CD4-positive, alpha-beta memory T cell (primary cell): ENCODE measurements at regions not wholly inside any gene's neighbourhood (a gene's known extent, or its start where the extent isn't known, plus 50 kb on each side); places are given as distances from the start of the nearest gene placed in this dataset.
A peak's percentile ranks its signal among the peaks of the same experiment; 100 is the strongest.

Source experiments
- CTCF ChIA-PET: fragments of 350-600 bp; sonication (Branson Sonifier 250); formaldehyde crosslinking; loops from one replicate; lab custom pipeline; 2021; ENCODE audit warnings: inconsistent platforms; ENCODE audit not compliant: partially characterized antibody; lab: Charles Lee
- POLR2A ChIA-PET: fragments of 350-600 bp; sonication (Branson Sonifier 250); formaldehyde crosslinking; loops from one replicate; lab custom pipeline; 2021; ENCODE audit not compliant: partially characterized antibody; lab: Charles Lee
- DNase-seq, 5 donors: peaks; one replicate each; pipeline versions ENCODE4 v3.0.0 to v3.0.0-alpha.2; 2020 to 2022; ENCODE audit warnings: mixed read lengths in 1 of 5
- H3K27ac ChIP-seq: one replicate; pipeline ENCODE4 v1.7.0; 2013; ENCODE audit warnings: low read depth, low read length
- H3K27me3 ChIP-seq: 2 replicates; pipeline ENCODE4 v1.7.0; 2013; ENCODE audit warnings: mild to moderate bottlenecking, low read length, moderate library complexity; ENCODE audit not compliant: insufficient read depth
- H3K36me3 ChIP-seq: 2 replicates; pipeline ENCODE4 v1.7.0; 2013; ENCODE audit warnings: mild to moderate bottlenecking, low read length, moderate library complexity; ENCODE audit not compliant: insufficient read depth
- H3K4me1 ChIP-seq: 2 replicates; pipeline ENCODE4 v1.7.0; 2013; ENCODE audit warnings: mild to moderate bottlenecking, low read length, moderate library complexity; ENCODE audit not compliant: insufficient read depth
- H3K4me3 ChIP-seq, 2 donors: one replicate each; pipeline ENCODE4 v1.7.0; 2013; ENCODE audit warnings: low read length in 2 of 2, mild to moderate bottlenecking in 1 of 2
- H3K9me3 ChIP-seq, 2 donors: one replicate each; pipeline ENCODE4 v1.7.0; 2013; ENCODE audit warnings: low read length in 2 of 2, control low read depth in 1 of 2; ENCODE audit not compliant: control insufficient read depth in 1 of 2
- H3K27ac Mint-ChIP-seq, 7 donors: one replicate each; pipeline ENCODE4 v1.8.0; 2020 to 2021; ENCODE audit warnings: mixed read lengths in 7 of 7, mild to moderate bottlenecking in 6 of 7, inconsistent platforms in 3 of 7, moderate library complexity in 3 of 7
- H3K27me3 Mint-ChIP-seq, 2 donors: one replicate each; pipeline ENCODE4 v1.8.0; 2020 to 2021; ENCODE audit warnings: mixed read lengths in 2 of 2
- H3K36me3 Mint-ChIP-seq, 2 donors: one replicate each; pipeline ENCODE4 v1.8.0; 2020 to 2021; ENCODE audit warnings: mixed read lengths in 2 of 2, inconsistent platforms in 1 of 2, mild to moderate bottlenecking in 1 of 2
- H3K4me1 Mint-ChIP-seq, 4 donors: one replicate each; pipeline ENCODE4 v1.8.0; 2020 to 2021; ENCODE audit warnings: mixed read lengths in 4 of 4, mild to moderate bottlenecking in 1 of 4
- H3K4me3 Mint-ChIP-seq, 8 donors: one replicate each; pipeline ENCODE4 v1.8.0; 2020 to 2021; ENCODE audit warnings: mixed read lengths in 8 of 8, mild to moderate bottlenecking in 7 of 8, moderate library complexity in 6 of 8, inconsistent platforms in 3 of 8
- H3K9me3 Mint-ChIP-seq, 8 donors: one replicate each; pipeline ENCODE4 v1.8.0; 2020 to 2021; ENCODE audit warnings: mixed read lengths in 8 of 8, mild to moderate bottlenecking in 5 of 8, inconsistent platforms in 3 of 8, moderate library complexity in 1 of 8
- intact Hi-C: fragments of 100-400 bp; cut with micrococcal nuclease; formaldehyde crosslinking; loops from one replicate; pipeline ENCODE4 v1.15.1; 2023

- CTCF ChIA-PET = no interaction called here
- Mint-ChIP-seq H3K4me3 (no peak overlapping the region), H3K4me1 (no peaks in the 10 kb centered on the region), H3K9me3 (peaks cover 3 to 33% (median 13%) of the 10 kb centered on the region in 8 donors), H3K27me3 (no peaks in the 10 kb centered on the region), H3K27ac (no peak overlapping the region), H3K36me3 (no peaks in the 10 kb centered on the region)
- H3K27me3 ChIP-seq = no peaks in the 10 kb centered on the region
- no peaks in the 10 kb centered on the region for H3K4me1 ChIP-seq
- POLR2A ChIA-PET = no interaction called here
- DNase-seq = no peak
- no peaks in the 10 kb centered on the region for H3K36me3 ChIP-seq
- no peak overlapping the region for H3K27ac ChIP-seq
- H3K4me3 ChIP-seq = no peak overlapping the region
- peaks cover 0 to 10% of the 10 kb centered on the region in 2 donors for H3K9me3 ChIP-seq
- intact Hi-C loops = no loop called here
Observed at GRCh38 chr4:60443796-60444195, 756.3 kb upstream of the ADGRL3 start.

DNA sequence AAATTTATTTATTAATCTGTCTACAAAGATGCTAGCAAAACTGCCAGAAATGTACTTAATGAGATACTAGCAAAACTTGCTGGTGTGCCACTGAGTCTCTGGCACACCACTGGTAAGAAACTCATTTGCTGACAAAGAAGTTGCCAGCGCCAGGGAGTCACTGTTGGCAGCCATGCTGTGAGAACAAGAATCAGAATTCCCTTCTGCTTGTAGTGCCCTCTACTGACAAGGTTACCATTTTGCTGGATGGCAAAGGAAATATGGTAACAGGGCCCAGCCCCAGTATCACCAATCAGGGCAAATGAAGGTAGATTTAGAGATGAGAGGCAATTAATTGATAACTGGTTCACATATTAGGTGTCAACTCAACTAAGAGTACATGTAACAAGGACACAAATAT, 750.1 kb upstream of the ADGRL3 start:
- no peaks in the 10 kb centered on the region for H3K4me1 Mint-ChIP-seq

GRCh38 chr4:60452266-60452665, 747.9 kb upstream of the ADGRL3 start:
- Histone ChIP-seq H3K9me3 (no peaks in the 10 kb centered on the region), H3K4me3 (no peak overlapping the region), H3K27ac (no peak overlapping the region), H3K36me3 (no peaks in the 10 kb centered on the region), H3K4me1 (no peaks in the 10 kb centered on the region), H3K27me3 (no peaks in the 10 kb centered on the region)
- POLR2A ChIA-PET = no interaction called here
- H3K27me3 Mint-ChIP-seq = no peaks in the 10 kb centered on the region
- intact Hi-C loops = no loop called here
- no peak for DNase-seq
- CTCF ChIA-PET = no interaction called here
- H3K36me3 Mint-ChIP-seq = no peaks in the 10 kb centered on the region
- H3K4me3 Mint-ChIP-seq = no peak overlapping the region
- peaks cover 3 to 16% (median 9%) of the 10 kb centered on the region in 8 donors for H3K9me3 Mint-ChIP-seq
- H3K27ac Mint-ChIP-seq = no peak overlapping the region
- H3K4me1 Mint-ChIP-seq = no peaks in the 10 kb centered on the region

More for the DNA sequence above, 750.1 kb upstream of the ADGRL3 start:
- Histone ChIP-seq H3K4me1 (no peaks in the 10 kb centered on the region), H3K4me3 (no peak overlapping the region), H3K9me3 (no peaks in the 10 kb centered on the region), H3K27me3 (no peaks in the 10 kb centered on the region), H3K27ac (no peak overlapping the region), H3K36me3 (no peaks in the 10 kb centered on the region)
- peak overlapping the region in 1 of 7 donors; percentile 41 for H3K27ac Mint-ChIP-seq
- no peak overlapping the region for H3K4me3 Mint-ChIP-seq
- intact Hi-C loops = no loop called here
- CTCF ChIA-PET = no interaction called here
- no peak for DNase-seq
- H3K36me3 Mint-ChIP-seq = no peaks in the 10 kb centered on the region
- no peaks in the 10 kb centered on the region for H3K27me3 Mint-ChIP-seq
- POLR2A ChIA-PET = no interaction called here
- peaks cover 0 to 26% (median 9%) of the 10 kb centered on the region in 8 donors for H3K9me3 Mint-ChIP-seq

- POLR2A ChIA-PET = no interaction called here
- CTCF ChIA-PET = no interaction called here
Observed at GRCh38 chr4:60455380-60455779, 744.7 kb upstream of the ADGRL3 start.

GRCh38 chr4:60461551-60461950, 738.6 kb upstream of the ADGRL3 start:
- no peak overlapping the region for H3K27ac ChIP-seq
- H3K36me3 ChIP-seq = no peaks in the 10 kb centered on the region
- Mint-ChIP-seq H3K36me3 (no peaks in the 10 kb centered on the region), H3K4me3 (no peak overlapping the region), H3K27ac (no peak overlapping the region), H3K27me3 (no peaks in the 10 kb centered on the region), H3K4me1 (no peaks in the 10 kb centered on the region), H3K9me3 (peaks cover 7 to 33% (median 20%) of the 10 kb centered on the region in 8 donors)
- ChIA-PET CTCF (no interaction called here), POLR2A (no interaction called here)
- no peak overlapping the region for H3K4me3 ChIP-seq
- no peaks in the 10 kb centered on the region for H3K9me3 ChIP-seq
- intact Hi-C loops = no loop called here
- H3K4me1 ChIP-seq = no peaks in the 10 kb centered on the region
- no peak for DNase-seq
- no peaks in the 10 kb centered on the region for H3K27me3 ChIP-seq

More at GRCh38 chr4:60455380-60455779, 744.7 kb upstream of the ADGRL3 start:
- H3K27me3 Mint-ChIP-seq = no peaks in the 10 kb centered on the region
- H3K36me3 Mint-ChIP-seq = no peaks in the 10 kb centered on the region
- H3K27me3 ChIP-seq = no peaks in the 10 kb centered on the region
- H3K27ac Mint-ChIP-seq = no peak overlapping the region
- H3K4me3 Mint-ChIP-seq = no peak overlapping the region
- H3K27ac ChIP-seq = no peak overlapping the region
- intact Hi-C loops = no loop called here
- peaks cover 5 to 18% (median 9%) of the 10 kb centered on the region in 8 donors for H3K9me3 Mint-ChIP-seq
- H3K4me1 Mint-ChIP-seq = no peaks in the 10 kb centered on the region
- H3K4me1 ChIP-seq = no peaks in the 10 kb centered on the region
- no peak for DNase-seq
- H3K9me3 ChIP-seq = no peaks in the 10 kb centered on the region
- no peaks in the 10 kb centered on the region for H3K36me3 ChIP-seq
- no peak overlapping the region for H3K4me3 ChIP-seq

DNA sequence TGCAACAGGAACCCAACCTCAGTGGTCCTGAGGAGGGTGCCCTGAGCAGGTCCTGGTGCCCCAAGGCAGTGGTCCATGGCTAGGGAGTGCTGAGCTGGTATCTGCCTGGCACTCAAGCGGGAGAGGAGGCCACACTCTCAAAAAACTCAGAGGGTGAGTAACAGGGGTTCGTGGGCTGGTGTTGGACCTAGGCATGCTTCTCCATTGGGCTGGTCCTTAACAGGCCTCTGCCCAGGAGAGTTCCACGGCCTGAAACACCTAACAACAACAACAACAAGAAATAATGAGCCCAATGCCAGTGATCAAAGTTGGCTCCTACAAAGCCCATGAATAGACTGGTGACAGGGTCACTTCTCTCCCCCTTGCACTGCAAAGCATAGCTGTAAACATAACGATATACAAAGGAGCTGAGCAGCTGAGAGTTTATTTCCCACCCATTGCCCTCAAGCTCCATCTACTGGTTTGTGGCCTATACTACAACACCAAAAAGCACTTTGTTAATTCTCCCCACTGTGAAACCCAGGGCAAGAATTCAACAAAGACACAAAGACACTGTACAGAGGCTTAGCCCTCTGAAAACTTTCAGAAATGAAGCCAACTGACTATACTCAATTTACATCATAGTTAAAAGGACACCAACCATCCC, 736.1 kb upstream of the ADGRL3 start:
- ChIA-PET CTCF (no interaction called here), POLR2A (no interaction called here)
- no peak for DNase-seq
- H3K9me3 Mint-ChIP-seq = peaks cover 3 to 33% (median 20%) of the 10 kb centered on the region in 8 donors
- no peaks in the 10 kb centered on the region for H3K36me3 Mint-ChIP-seq
- no peaks in the 10 kb centered on the region for H3K27me3 Mint-ChIP-seq
- Histone ChIP-seq H3K4me1 (no peaks in the 10 kb centered on the region), H3K27ac (no peak overlapping the region), H3K9me3 (no peaks in the 10 kb centered on the region), H3K4me3 (no peak overlapping the region), H3K27me3 (no peaks in the 10 kb centered on the region), H3K36me3 (no peaks in the 10 kb centered on the region)
- intact Hi-C loops = no loop called here
- H3K4me1 Mint-ChIP-seq = no peaks in the 10 kb centered on the region
- no peak overlapping the region for H3K27ac Mint-ChIP-seq
- no peak overlapping the region for H3K4me3 Mint-ChIP-seq

DNA sequence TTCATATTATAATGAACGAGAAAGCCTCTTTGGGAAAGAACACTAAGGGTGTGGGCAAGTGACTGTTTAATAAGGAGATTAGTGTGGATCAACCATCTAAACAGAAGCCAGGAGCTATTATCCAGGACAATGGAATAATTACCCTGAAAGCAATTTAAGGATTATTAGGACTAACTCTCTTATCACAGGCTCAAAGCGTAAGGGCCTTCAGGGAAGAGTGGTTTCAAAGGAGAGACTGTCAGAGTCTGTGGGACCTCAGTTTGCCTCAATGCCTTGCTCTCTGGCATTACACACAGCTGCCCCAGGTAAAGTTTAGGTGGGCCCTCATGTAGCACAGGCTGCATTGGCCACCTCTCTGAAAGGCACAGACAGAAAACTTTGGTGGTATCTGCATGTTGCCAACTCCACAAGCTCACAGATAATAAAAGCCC, 717.2 kb upstream of the ADGRL3 start:
- H3K4me1 Mint-ChIP-seq = no peaks in the 10 kb centered on the region
- Histone ChIP-seq H3K27me3 (no peaks in the 10 kb centered on the region), H3K27ac (no peak overlapping the region), H3K36me3 (no peaks in the 10 kb centered on the region), H3K4me1 (no peaks in the 10 kb centered on the region), H3K4me3 (no peak overlapping the region), H3K9me3 (no peaks in the 10 kb centered on the region)
- ChIA-PET POLR2A (no interaction called here), CTCF (no interaction called here)
- DNase-seq = no peak
- intact Hi-C loops = no loop called here
- H3K36me3 Mint-ChIP-seq = no peaks in the 10 kb centered on the region
- H3K27ac Mint-ChIP-seq = no peak overlapping the region
- peaks cover 0 to 30% (median 13%) of the 10 kb centered on the region in 8 donors for H3K9me3 Mint-ChIP-seq
- no peak overlapping the region for H3K4me3 Mint-ChIP-seq
- no peaks in the 10 kb centered on the region for H3K27me3 Mint-ChIP-seq
